PC-9 (cell line): ENCODE measurements at regions not wholly inside any gene's neighbourhood (a gene's known extent, or its start where the extent isn't known, plus 50 kb on each side); places are given as distances from the start of the nearest gene placed in this dataset.
"Not testable (repeated sequence)": the region's sequence is repeated elsewhere in the genome, so short reads cannot be mapped to it uniquely, and the experiment has no call there.

ENCODE experiments used
- BruUV-seq: library from RNA; stranded (reverse); fragments of 400-500 nt; replicated peaks from 2 replicates; lab custom pipeline; 2021; lab: Mats Ljungman, UMichigan
- CTCF ChIA-PET: fragments of 300-600 bp; sonication (Branson Sonifier 250); formaldehyde crosslinking; loops from one replicate; lab custom pipeline; 2022; ENCODE audit warnings: antibody characterized with exemption; lab: Charles Lee
- POLR2A ChIA-PET: fragments of 300-600 bp; sonication (Branson Sonifier 250); formaldehyde crosslinking; loops from one replicate; lab custom pipeline; 2022; ENCODE audit warnings: antibody characterized with exemption; ENCODE audit not compliant: unreplicated experiment; lab: Charles Lee
- DNase-seq, 2 experiments: peaks; one replicate each; pipeline versions ENCODE4 v3.0.0 to v3.0.0-alpha.2; 2015 to 2022; ENCODE audit warnings: mixed read lengths in 1 of 2
- H2AFZ ChIP-seq: fragments of 200-600 bp; sonication (generic); 2 replicates; pipeline ENCODE4 v1.8.1; 2017; ENCODE audit warnings: antibody characterized with exemption
- H3F3A ChIP-seq: fragments of 200-600 bp; sonication (generic); 2 replicates; pipeline ENCODE4 v1.8.1; 2017; ENCODE audit warnings: antibody characterized with exemption, mild to moderate bottlenecking, low read depth; ENCODE audit not compliant: insufficient read depth
- H3K27ac ChIP-seq: fragments of 200-600 bp; sonication (generic); 2 replicates; pipeline ENCODE4 v1.6.1; 2016; ENCODE audit warnings: mixed run types
- H3K27me3 ChIP-seq: fragments of 200-600 bp; sonication (generic); 2 replicates; pipeline ENCODE4 v1.6.1; 2016; ENCODE audit warnings: low read depth, mixed run types; ENCODE audit not compliant: insufficient read depth
- H3K36me3 ChIP-seq: fragments of 200-600 bp; sonication (generic); 2 replicates; pipeline ENCODE4 v1.6.1; 2016; ENCODE audit warnings: low read depth, mixed run types
- H3K4me1 ChIP-seq: fragments of 200-600 bp; sonication (generic); replicated peaks from 2 replicates; pipeline ENCODE4 v1.6.1; 2016; ENCODE audit warnings: mixed run types; ENCODE audit not compliant: insufficient read depth
- H3K4me2 ChIP-seq: fragments of 200-600 bp; sonication (generic); 2 replicates; pipeline ENCODE4 v1.6.1; 2017; ENCODE audit warnings: mixed run types
- H3K4me3 ChIP-seq: fragments of 200-600 bp; sonication (generic); 2 replicates; pipeline ENCODE4 v1.6.1; 2016; ENCODE audit warnings: mixed run types
- H3K79me2 ChIP-seq: fragments of 200-600 bp; sonication (generic); 2 replicates; pipeline ENCODE4 v1.6.1; 2017; ENCODE audit warnings: low read depth, mixed run types
- H3K9me2 ChIP-seq: fragments of 200-600 bp; sonication (generic); 2 replicates; pipeline ENCODE4 v1.8.1; 2017; ENCODE audit warnings: mild to moderate bottlenecking; ENCODE audit not compliant: insufficient read depth
- H3K9me3 ChIP-seq: fragments of 200-600 bp; sonication (generic); 2 replicates; pipeline ENCODE4 v1.8.1; 2016; ENCODE audit warnings: low read depth; ENCODE audit not compliant: insufficient read depth
- H4K20me1 ChIP-seq: fragments of 200-600 bp; sonication (generic); 2 replicates; pipeline ENCODE4 v1.8.1; 2017; ENCODE audit not compliant: insufficient read depth
- CTCF ChIP-seq: fragments of 200-600 bp; sonication (generic); conservative IDR thresholded peaks from 2 replicates; pipeline ENCODE4 v1.6.1; 2017; ENCODE audit warnings: mixed run types, antibody characterized with exemption, mild to moderate bottlenecking, moderate library complexity
- EZH2 ChIP-seq: fragments of 200-600 bp; sonication (generic); IDR thresholded peaks from 2 replicates; pipeline ENCODE4 v1.8.0; 2017; ENCODE audit warnings: antibody characterized with exemption, low read depth
- intact Hi-C: fragments of 100-400 bp; cut with micrococcal nuclease; formaldehyde crosslinking; loops from one replicate; pipeline ENCODE4 v1.10.0; 2022; ENCODE audit not compliant: unreplicated experiment

DNA sequence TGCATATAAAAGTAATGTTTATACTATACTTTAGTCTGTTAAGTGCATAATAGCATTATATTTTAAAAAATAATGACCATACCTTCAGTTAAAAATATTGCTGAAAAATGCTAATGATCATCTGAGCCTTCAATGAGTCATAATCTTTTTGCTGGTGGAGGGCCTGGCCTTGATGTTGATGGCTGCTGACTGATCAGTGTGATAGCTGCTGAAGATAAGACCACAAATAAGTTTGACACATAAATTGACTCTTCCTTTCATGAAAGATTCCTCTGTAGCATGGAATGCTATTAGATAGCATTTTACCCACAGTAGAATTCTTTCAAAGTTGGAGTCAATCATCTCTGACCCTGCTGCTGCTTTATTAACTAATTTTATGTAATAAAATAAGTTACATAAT is 128.4 kb upstream of the CCDC85A start:
- no peaks in the 10 kb centered on the region for H3F3A ChIP-seq
- H3K27me3 ChIP-seq, result 0 out of 2 replicates have a peak, but pooled peaks cover 5% of the 10 kb centered on the region
- no peaks in the 10 kb centered on the region for H4K20me1 ChIP-seq
- no peaks in the 10 kb centered on the region for H3K9me3 ChIP-seq
- H3K4me3 ChIP-seq, result no peak overlapping the region
- no peaks in the 10 kb centered on the region for H3K4me1 ChIP-seq
- no peaks in the 10 kb centered on the region for H3K36me3 ChIP-seq
- TF ChIP-seq EZH2 (no peak), CTCF (no peak)
- POLR2A ChIA-PET, result no interaction called here
- H3K4me2 ChIP-seq, result no peak overlapping the region
- no peak overlapping the region for H3K27ac ChIP-seq
- no peaks in the 10 kb centered on the region for H3K9me2 ChIP-seq
- BruUV-seq, result no TSS peak
- H3K79me2 ChIP-seq, result no peaks in the 10 kb centered on the region
- CTCF ChIA-PET, result no interaction called here
- no peak overlapping the region for H2AFZ ChIP-seq
- no peak for DNase-seq
- intact Hi-C loops, result no loop called here

- H3K9me3 ChIP-seq, CTCF ChIA-PET, H3K4me3 ChIP-seq, H2AFZ ChIP-seq, H3F3A ChIP-seq, H4K20me1 ChIP-seq, BruUV-seq, POLR2A ChIA-PET, DNase-seq, H3K4me2 ChIP-seq, H3K79me2 ChIP-seq, H3K9me2 ChIP-seq, H3K27ac ChIP-seq, H3K4me1 ChIP-seq, H3K36me3 ChIP-seq, intact Hi-C loops: not testable (repeated sequence)
- peaks cover 37% of the 10 kb centered on the region for H3K27me3 ChIP-seq
Measured at GRCh38 chr2:56061327-56061726, 122.5 kb upstream of the CCDC85A start.

DNA sequence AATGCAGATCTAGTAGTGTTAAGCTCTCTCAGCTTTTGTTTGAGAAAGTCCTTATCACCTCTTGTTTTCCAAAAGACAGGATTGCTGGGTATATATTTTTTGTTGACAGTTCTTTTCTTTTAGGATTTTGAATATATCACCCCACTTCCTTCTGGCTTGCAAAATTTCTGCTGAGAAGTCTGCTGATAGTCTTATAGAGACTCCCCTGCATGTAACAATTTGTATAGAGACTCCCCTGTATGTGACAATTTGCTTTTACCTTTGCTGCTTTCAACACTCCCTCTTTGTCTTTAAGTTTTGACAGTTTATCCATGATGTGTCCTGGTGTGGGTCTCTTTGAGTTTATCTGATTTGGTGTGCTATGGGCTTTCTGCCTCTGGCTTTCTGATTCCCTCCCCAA is 115.0 kb upstream of the CCDC85A start:
- intact Hi-C loops, result no loop called here
- H3F3A ChIP-seq, result no peaks in the 10 kb centered on the region
- H3K4me1 ChIP-seq, result no peaks in the 10 kb centered on the region
- ChIA-PET POLR2A (no interaction called here), CTCF (no interaction called here)
- peaks cover 33% of the 10 kb centered on the region for H3K27me3 ChIP-seq
- H3K27ac ChIP-seq, result no peak overlapping the region
- no peaks in the 10 kb centered on the region for H4K20me1 ChIP-seq
- 0 out of 2 replicates have a peak, but pooled peaks cover 6% of the 10 kb centered on the region for H3K9me2 ChIP-seq
- no peaks in the 10 kb centered on the region for H3K79me2 ChIP-seq
- no peak overlapping the region for H3K4me3 ChIP-seq
- TF ChIP-seq EZH2 (no peak), CTCF (no peak)
- H2AFZ ChIP-seq, result no peak overlapping the region
- no peak for DNase-seq
- no peak overlapping the region for H3K4me2 ChIP-seq
- H3K9me3 ChIP-seq, result no peaks in the 10 kb centered on the region
- no peaks in the 10 kb centered on the region for H3K36me3 ChIP-seq
- BruUV-seq, result no TSS peak

- ChIA-PET POLR2A (no interaction called here), CTCF (interaction anchor here (0.5 kb wide), 1 partner anchor 401 kb away, joined by 6 read pairs; no protein-coding TSS in a partner anchor)
- no peak overlapping the region for H3K27ac ChIP-seq
- no peaks in the 10 kb centered on the region for H3K36me3 ChIP-seq
- no peak overlapping the region for H3K4me3 ChIP-seq
- H3K4me1 ChIP-seq, result no peaks in the 10 kb centered on the region
- H3K9me3 ChIP-seq, result no peaks in the 10 kb centered on the region
- BruUV-seq, result no TSS peak
- no peaks in the 10 kb centered on the region for H4K20me1 ChIP-seq
- H3K9me2 ChIP-seq, result 0 out of 2 replicates have a peak, but pooled peaks cover 2% of the 10 kb centered on the region
- no peaks in the 10 kb centered on the region for H3F3A ChIP-seq
- no peak overlapping the region for H3K4me2 ChIP-seq
- no peaks in the 10 kb centered on the region for H3K79me2 ChIP-seq
- no peaks in the 10 kb centered on the region for H3K27me3 ChIP-seq
- DNase-seq, result peak; percentile 9 to 43
- TF ChIP-seq CTCF (peak; percentile 70), EZH2 (no peak)
- no peak overlapping the region for H2AFZ ChIP-seq
- intact Hi-C loops, result no loop called here
Measured at GRCh38 chr2:56077359-56077915, 106.4 kb upstream of the CCDC85A start.
